Mammary epithelial cell (primary cell): ENCODE measurements at regions not wholly inside any gene's neighbourhood (a gene's known extent, or its start where the extent isn't known, plus 50 kb on each side); places are given as distances from the start of the nearest gene placed in this dataset.

Experiments
- EZH2 ChIP-seq: IDR thresholded peaks from 2 replicates; pipeline ENCODE4 v1.6.1; 2012; ENCODE audit warnings: low read length, inconsistent platforms, borderline replicate concordance
- TF ChIP-seq, protein P1 (sequence below), 2 donors: IDR thresholded peaks in 1 of 2; conservative IDR thresholded peaks in 1 of 2; 2 replicates each; pipeline ENCODE4 v1.5.1; 2011 to 2012; ENCODE audit warnings: inconsistent platforms in 2 of 2, low read length in 2 of 2, mild to moderate bottlenecking in 2 of 2, control low read depth in 1 of 2, low read depth in 1 of 2; ENCODE audit not compliant: insufficient read depth in 1 of 2; ENCODE audit errors: extremely low read depth in 1 of 2

DNA sequence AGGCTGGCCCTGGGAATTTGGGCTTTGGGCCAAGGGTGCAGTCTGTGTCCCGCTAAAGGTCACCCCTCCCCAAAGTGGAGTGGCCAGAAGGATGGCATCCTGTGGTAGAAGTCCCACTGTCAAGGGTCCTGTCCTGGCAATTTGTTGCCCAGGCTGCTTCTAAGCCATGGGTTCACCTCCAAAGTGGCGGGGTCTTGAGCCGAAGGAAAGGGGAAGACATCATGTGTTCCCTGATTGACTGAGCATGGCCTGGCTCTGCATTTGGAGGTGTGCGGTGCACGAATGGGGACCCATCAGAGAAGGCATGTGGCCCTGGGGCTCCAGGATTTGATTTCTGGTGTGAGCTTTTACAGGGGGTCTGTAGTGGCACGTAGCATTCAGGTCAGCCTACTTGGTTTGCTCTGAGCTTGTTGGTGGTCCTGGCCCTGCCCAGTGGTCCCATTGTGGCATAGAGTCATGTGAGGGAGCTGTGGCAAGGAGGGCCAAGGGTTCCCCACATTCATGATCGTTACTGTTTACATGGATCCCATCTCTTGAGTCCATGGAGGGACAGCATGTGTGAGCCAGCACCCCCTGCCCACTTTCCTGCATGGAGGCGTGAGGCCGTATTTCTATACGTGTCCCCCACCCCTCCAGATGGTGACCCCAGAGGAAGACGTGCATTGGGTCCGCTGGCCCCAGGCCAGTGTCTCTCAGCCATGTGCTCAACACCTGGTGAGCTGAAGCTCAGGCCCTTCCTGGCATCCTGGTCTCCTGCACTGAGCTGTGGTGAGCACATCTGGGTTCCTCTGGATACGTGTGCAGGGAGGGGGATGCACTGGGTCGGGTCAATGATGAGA is 225.1 kb downstream of the SNRPN start:
- TF ChIP-seq, protein P1, sequence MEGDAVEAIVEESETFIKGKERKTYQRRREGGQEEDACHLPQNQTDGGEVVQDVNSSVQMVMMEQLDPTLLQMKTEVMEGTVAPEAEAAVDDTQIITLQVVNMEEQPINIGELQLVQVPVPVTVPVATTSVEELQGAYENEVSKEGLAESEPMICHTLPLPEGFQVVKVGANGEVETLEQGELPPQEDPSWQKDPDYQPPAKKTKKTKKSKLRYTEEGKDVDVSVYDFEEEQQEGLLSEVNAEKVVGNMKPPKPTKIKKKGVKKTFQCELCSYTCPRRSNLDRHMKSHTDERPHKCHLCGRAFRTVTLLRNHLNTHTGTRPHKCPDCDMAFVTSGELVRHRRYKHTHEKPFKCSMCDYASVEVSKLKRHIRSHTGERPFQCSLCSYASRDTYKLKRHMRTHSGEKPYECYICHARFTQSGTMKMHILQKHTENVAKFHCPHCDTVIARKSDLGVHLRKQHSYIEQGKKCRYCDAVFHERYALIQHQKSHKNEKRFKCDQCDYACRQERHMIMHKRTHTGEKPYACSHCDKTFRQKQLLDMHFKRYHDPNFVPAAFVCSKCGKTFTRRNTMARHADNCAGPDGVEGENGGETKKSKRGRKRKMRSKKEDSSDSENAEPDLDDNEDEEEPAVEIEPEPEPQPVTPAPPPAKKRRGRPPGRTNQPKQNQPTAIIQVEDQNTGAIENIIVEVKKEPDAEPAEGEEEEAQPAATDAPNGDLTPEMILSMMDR (conservative IDR thresholded peaks at IDR 0.05 in 1 of 2, IDR thresholded peaks at IDR 0.05 in 1 of 2; ENCODE audit: extremely low read depth in 1 of 2, insufficient read depth in 1 of 2, low read depth in 1 of 2, low read length in 2 of 2), result no peak
- no peak for TF ChIP-seq EZH2
